HEK293 (cell line): ENCODE measurements at regions not wholly inside any gene's neighbourhood (a gene's known extent, or its start where the extent isn't known, plus 50 kb on each side); places are given as distances from the start of the nearest gene placed in this dataset.

Experiments used
- CTCF ChIP-seq: fragments of 450-650 bp; formaldehyde crosslinking; IDR thresholded peaks from 2 replicates; pipeline ENCODE4 v1.5.1; 2016; ENCODE audit warnings: missing biosample characterization, missing genetic modification characterization
- REST ChIP-seq: fragments of 450-650 bp; formaldehyde crosslinking; IDR thresholded peaks from 2 replicates; pipeline ENCODE4 v1.5.1; 2016; ENCODE audit warnings: missing biosample characterization, missing genetic modification characterization
- SETDB1 ChIP-seq: IDR thresholded peaks from one replicate; pipeline ENCODE4 v1.6.1; 2017; ENCODE audit warnings: mild to moderate bottlenecking, low read length, moderate library complexity, mixed read lengths; ENCODE audit not compliant: insufficient read length
- ZNF133 ChIP-seq: fragments of 450-650 bp; formaldehyde crosslinking; IDR thresholded peaks from 2 replicates; pipeline ENCODE4 v1.5.1; 2016; ENCODE audit warnings: missing biosample characterization, missing genetic modification characterization
- ZNF239 ChIP-seq: fragments of 450-650 bp; formaldehyde crosslinking; IDR thresholded peaks from 2 replicates; pipeline ENCODE4 v1.5.1; 2016; ENCODE audit warnings: missing biosample characterization, missing genetic modification characterization
- ZNF776 ChIP-seq: fragments of 450-650 bp; formaldehyde crosslinking; IDR thresholded peaks from 2 replicates; pipeline ENCODE4 v1.5.0; 2017; ENCODE audit warnings: missing biosample characterization, missing genetic modification characterization, borderline replicate concordance
- ZSCAN5A ChIP-seq: fragments of 450-650 bp; formaldehyde crosslinking; IDR thresholded peaks from 2 replicates; pipeline ENCODE4 v1.5.1; 2016; ENCODE audit warnings: missing biosample characterization, missing genetic modification characterization

GRCh38 chr4:60365176-60365575 lies 835.0 kb upstream of the ADGRL3 start:
- TF ChIP-seq ZNF133 (tag by site-specific recombination) (no peak), ZNF776 (tag by site-specific recombination) (no peak), SETDB1 (no peak), REST (tag by site-specific recombination) (no peak), ZNF239 (tag by site-specific recombination) (no peak), CTCF (tag by site-specific recombination) (no peak), ZSCAN5A (tag by site-specific recombination) (no peak)
